WTC11 (cell line): ENCODE measurements at regions not wholly inside any gene's neighbourhood (a gene's known extent, or its start where the extent isn't known, plus 50 kb on each side); places are given as distances from the start of the nearest gene placed in this dataset.

ENCODE experiments used
- CREM ChIP-seq: sonication (generic); formaldehyde crosslinking; IDR thresholded peaks from 2 replicates; pipeline ENCODE4 v1.8.1; 2022; ENCODE audit warnings: mild to moderate bottlenecking, missing genetic modification reagents, moderate library complexity
- ETV6 ChIP-seq: sonication (generic); formaldehyde crosslinking; IDR thresholded peaks from 2 replicates; pipeline ENCODE4 v1.8.1; 2022; ENCODE audit warnings: mild to moderate bottlenecking, missing genetic modification reagents
- TP53 ChIP-seq: sonication (generic); formaldehyde crosslinking; IDR thresholded peaks from 2 replicates; pipeline ENCODE4 v1.8.1; 2023; ENCODE audit warnings: mild to moderate bottlenecking, missing genetic modification reagents
- TF ChIP-seq, protein P1 (sequence below): fragments of 200-600 bp; IDR thresholded peaks from 2 replicates; pipeline ENCODE4 v1.8.0; 2022; ENCODE audit warnings: antibody characterized with exemption
- TF ChIP-seq, protein P2 (sequence below): sonication (generic); formaldehyde crosslinking; IDR thresholded peaks from 2 replicates; pipeline ENCODE4 v1.8.1; 2022; ENCODE audit warnings: low read depth, mild to moderate bottlenecking, moderate library complexity, missing genetic modification reagents, borderline replicate concordance
- TF ChIP-seq, protein P3 (sequence below): sonication (generic); formaldehyde crosslinking; IDR thresholded peaks from 2 replicates; pipeline ENCODE4 v1.8.0; 2023; ENCODE audit warnings: missing genetic modification reagents

DNA sequence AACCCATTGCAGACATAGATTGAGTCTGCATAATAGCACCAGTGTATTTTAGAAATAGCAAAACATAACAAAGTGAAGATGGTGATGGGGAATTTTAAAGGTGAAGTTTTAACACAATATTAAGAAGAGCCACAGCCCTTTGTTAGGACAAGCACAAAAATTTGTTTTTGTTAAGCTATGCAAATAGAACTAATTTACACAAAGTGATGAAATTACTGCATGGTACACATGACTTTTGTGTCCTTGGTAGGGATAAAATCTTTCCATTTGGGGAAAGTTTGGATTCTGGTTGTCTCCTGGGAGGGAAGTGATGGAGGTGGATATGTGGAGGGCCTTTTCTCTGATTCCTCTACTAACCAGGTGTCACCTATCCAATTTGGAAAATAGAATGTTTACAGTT, 50.4 kb upstream of the MTNR1B start:
- TF ChIP-seq, protein P1, sequence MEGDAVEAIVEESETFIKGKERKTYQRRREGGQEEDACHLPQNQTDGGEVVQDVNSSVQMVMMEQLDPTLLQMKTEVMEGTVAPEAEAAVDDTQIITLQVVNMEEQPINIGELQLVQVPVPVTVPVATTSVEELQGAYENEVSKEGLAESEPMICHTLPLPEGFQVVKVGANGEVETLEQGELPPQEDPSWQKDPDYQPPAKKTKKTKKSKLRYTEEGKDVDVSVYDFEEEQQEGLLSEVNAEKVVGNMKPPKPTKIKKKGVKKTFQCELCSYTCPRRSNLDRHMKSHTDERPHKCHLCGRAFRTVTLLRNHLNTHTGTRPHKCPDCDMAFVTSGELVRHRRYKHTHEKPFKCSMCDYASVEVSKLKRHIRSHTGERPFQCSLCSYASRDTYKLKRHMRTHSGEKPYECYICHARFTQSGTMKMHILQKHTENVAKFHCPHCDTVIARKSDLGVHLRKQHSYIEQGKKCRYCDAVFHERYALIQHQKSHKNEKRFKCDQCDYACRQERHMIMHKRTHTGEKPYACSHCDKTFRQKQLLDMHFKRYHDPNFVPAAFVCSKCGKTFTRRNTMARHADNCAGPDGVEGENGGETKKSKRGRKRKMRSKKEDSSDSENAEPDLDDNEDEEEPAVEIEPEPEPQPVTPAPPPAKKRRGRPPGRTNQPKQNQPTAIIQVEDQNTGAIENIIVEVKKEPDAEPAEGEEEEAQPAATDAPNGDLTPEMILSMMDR, result no peak
- TF ChIP-seq, protein P2, sequence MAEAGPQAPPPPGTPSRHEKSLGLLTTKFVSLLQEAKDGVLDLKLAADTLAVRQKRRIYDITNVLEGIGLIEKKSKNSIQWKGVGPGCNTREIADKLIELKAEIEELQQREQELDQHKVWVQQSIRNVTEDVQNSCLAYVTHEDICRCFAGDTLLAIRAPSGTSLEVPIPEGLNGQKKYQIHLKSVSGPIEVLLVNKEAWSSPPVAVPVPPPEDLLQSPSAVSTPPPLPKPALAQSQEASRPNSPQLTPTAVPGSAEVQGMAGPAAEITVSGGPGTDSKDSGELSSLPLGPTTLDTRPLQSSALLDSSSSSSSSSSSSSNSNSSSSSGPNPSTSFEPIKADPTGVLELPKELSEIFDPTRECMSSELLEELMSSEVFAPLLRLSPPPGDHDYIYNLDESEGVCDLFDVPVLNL (CRISPR knock-in tag), result no peak
- no peak for TF ChIP-seq CREM
- no peak for TF ChIP-seq TP53 (CRISPR knock-in tag)
- no peak for TF ChIP-seq ETV6 (CRISPR knock-in tag)
- TF ChIP-seq, protein P3, sequence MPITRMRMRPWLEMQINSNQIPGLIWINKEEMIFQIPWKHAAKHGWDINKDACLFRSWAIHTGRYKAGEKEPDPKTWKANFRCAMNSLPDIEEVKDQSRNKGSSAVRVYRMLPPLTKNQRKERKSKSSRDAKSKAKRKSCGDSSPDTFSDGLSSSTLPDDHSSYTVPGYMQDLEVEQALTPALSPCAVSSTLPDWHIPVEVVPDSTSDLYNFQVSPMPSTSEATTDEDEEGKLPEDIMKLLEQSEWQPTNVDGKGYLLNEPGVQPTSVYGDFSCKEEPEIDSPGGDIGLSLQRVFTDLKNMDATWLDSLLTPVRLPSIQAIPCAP, result no peak
